HEK293 (cell line): ENCODE measurements at regions not wholly inside any gene's neighbourhood (a gene's known extent, or its start where the extent isn't known, plus 50 kb on each side); places are given as distances from the start of the nearest gene placed in this dataset.

Experiments used
- CTCF ChIA-PET: fragments of 350-600 bp; formaldehyde crosslinking; extraction: SDS; loops from one replicate; lab custom pipeline; 2021; ENCODE audit warnings: antibody characterized with exemption; lab: Yijun Ruan, JAX
- POLR2A ChIA-PET: fragments of 300-600 bp; formaldehyde crosslinking; extraction: SDS; loops from one replicate; lab custom pipeline; 2020; ENCODE audit warnings: antibody characterized with exemption, inconsistent platforms; lab: Yijun Ruan, JAX
- H3K27ac ChIP-seq: fragments of 200-500 bp; sonication (Bioruptor generic); 2 replicates; pipeline ENCODE4 v1.5.1; 2014; ENCODE audit warnings: low read depth, low read length, control low read depth, inconsistent platforms; ENCODE audit errors: extremely low read depth
- H3K36me3 ChIP-seq, 2 experiments: fragments of 200-500 bp in 1 of 2; sonication (Bioruptor generic) in 1 of 2; 1 replicate in 1 of 2; 2 replicates in 1 of 2; pipeline ENCODE4 v1.5.1; 2014 to 2017; ENCODE audit warnings: inconsistent platforms in 2 of 2, low read length in 2 of 2; ENCODE audit not compliant: control insufficient read depth in 2 of 2, insufficient read depth in 1 of 2
- H3K4me1 ChIP-seq: fragments of 200-500 bp; sonication (Bioruptor generic); 2 replicates; pipeline ENCODE4 v1.5.1; 2014; ENCODE audit warnings: mild to moderate bottlenecking, low read length, inconsistent platforms; ENCODE audit not compliant: control insufficient read depth, insufficient read depth
- H3K4me3 ChIP-seq: 2 replicates; pipeline ENCODE4 v1.5.1; 2011; ENCODE audit warnings: low read depth, mild to moderate bottlenecking, control low read depth, low read length, moderate library complexity
- H3K9me3 ChIP-seq: fragments of 200-500 bp; sonication (Bioruptor generic); 2 replicates; pipeline ENCODE4 v1.5.1; 2014; ENCODE audit warnings: low read depth, low read length, inconsistent platforms; ENCODE audit not compliant: control insufficient read depth, insufficient read depth
- GLI4 ChIP-seq: fragments of 450-650 bp; formaldehyde crosslinking; IDR thresholded peaks from 2 replicates; pipeline ENCODE4 v1.5.1; 2016; ENCODE audit warnings: missing biosample characterization, missing genetic modification characterization
- REPIN1 ChIP-seq: fragments of 450-650 bp; formaldehyde crosslinking; IDR thresholded peaks from 2 replicates; pipeline ENCODE4 v1.5.1; 2017; ENCODE audit warnings: missing biosample characterization, missing genetic modification characterization, low read depth
- SCRT2 ChIP-seq: fragments of 450-650 bp; formaldehyde crosslinking; IDR thresholded peaks from 2 replicates; pipeline ENCODE4 v1.5.1; 2016; ENCODE audit warnings: missing biosample characterization, missing genetic modification characterization
- SETDB1 ChIP-seq: IDR thresholded peaks from one replicate; pipeline ENCODE4 v1.6.1; 2017; ENCODE audit warnings: mild to moderate bottlenecking, low read length, moderate library complexity, mixed read lengths; ENCODE audit not compliant: insufficient read length
- SP2 ChIP-seq: fragments of 450-650 bp; formaldehyde crosslinking; IDR thresholded peaks from 2 replicates; pipeline ENCODE4 v1.5.1; 2016; ENCODE audit warnings: missing biosample characterization, missing genetic modification characterization
- SP3 ChIP-seq: fragments of 450-650 bp; formaldehyde crosslinking; IDR thresholded peaks from 2 replicates; pipeline ENCODE4 v1.5.1; 2016; ENCODE audit warnings: missing biosample characterization, missing genetic modification characterization
- TRIM28 ChIP-seq: IDR thresholded peaks from 2 replicates; pipeline ENCODE4 v1.6.1; 2011; ENCODE audit warnings: low read length, control low read depth, borderline replicate concordance
- WT1 ChIP-seq: fragments of 450-650 bp; formaldehyde crosslinking; IDR thresholded peaks from 2 replicates; pipeline ENCODE4 v1.5.1; 2016; ENCODE audit warnings: missing biosample characterization, missing genetic modification characterization
- ZBTB8A ChIP-seq: fragments of 450-650 bp; formaldehyde crosslinking; IDR thresholded peaks from 2 replicates; pipeline ENCODE4 v1.5.1; 2016; ENCODE audit warnings: missing biosample characterization, missing genetic modification characterization
- ZIC2 ChIP-seq: fragments of 450-650 bp; formaldehyde crosslinking; IDR thresholded peaks from 2 replicates; pipeline ENCODE4 v1.5.1; 2016; ENCODE audit warnings: missing biosample characterization, missing genetic modification characterization
- ZNF132 ChIP-seq: fragments of 450-650 bp; formaldehyde crosslinking; IDR thresholded peaks from 2 replicates; pipeline ENCODE4 v1.5.1; 2017; ENCODE audit warnings: missing biosample characterization, missing genetic modification characterization, borderline replicate concordance
- ZNF175 ChIP-seq: fragments of 450-650 bp; formaldehyde crosslinking; IDR thresholded peaks from 2 replicates; pipeline ENCODE4 v1.5.1; 2016; ENCODE audit warnings: missing biosample characterization, missing genetic modification characterization
- ZNF239 ChIP-seq: fragments of 450-650 bp; formaldehyde crosslinking; IDR thresholded peaks from 2 replicates; pipeline ENCODE4 v1.5.1; 2016; ENCODE audit warnings: missing biosample characterization, missing genetic modification characterization
- ZNF341 ChIP-seq: fragments of 450-650 bp; formaldehyde crosslinking; IDR thresholded peaks from 2 replicates; pipeline ENCODE4; 2016; ENCODE audit warnings: low read depth, missing biosample characterization, missing genetic modification characterization
- ZNF366 ChIP-seq: fragments of 450-650 bp; formaldehyde crosslinking; conservative IDR thresholded peaks from 2 replicates; pipeline ENCODE4 v1.5.1; 2016; ENCODE audit warnings: missing biosample characterization, missing genetic modification characterization
- ZNF501 ChIP-seq: fragments of 450-650 bp; formaldehyde crosslinking; IDR thresholded peaks from 2 replicates; pipeline ENCODE4 v1.5.1; 2016; ENCODE audit warnings: missing biosample characterization, missing genetic modification characterization
- ZNF529 ChIP-seq: fragments of 450-650 bp; formaldehyde crosslinking; IDR thresholded peaks from 2 replicates; pipeline ENCODE4 v1.5.1; 2017; ENCODE audit warnings: missing genetic modification characterization, missing biosample characterization; ENCODE audit not compliant: insufficient replicate concordance
- ZNF544 ChIP-seq: fragments of 450-650 bp; formaldehyde crosslinking; IDR thresholded peaks from 2 replicates; pipeline ENCODE4 v1.5.0; 2017; ENCODE audit warnings: missing biosample characterization, missing genetic modification characterization
- ZNF596 ChIP-seq: fragments of 450-650 bp; IDR thresholded peaks from 2 replicates; pipeline ENCODE4 v1.5.0; 2018; ENCODE audit warnings: missing biosample characterization, mild to moderate bottlenecking, missing genetic modification characterization, moderate library complexity
- ZNF610 ChIP-seq: fragments of 450-650 bp; formaldehyde crosslinking; IDR thresholded peaks from 2 replicates; pipeline ENCODE4 v1.5.1; 2016; ENCODE audit warnings: missing biosample characterization, missing genetic modification characterization, borderline replicate concordance
- ZNF621 ChIP-seq: fragments of 450-650 bp; formaldehyde crosslinking; IDR thresholded peaks from 2 replicates; pipeline ENCODE4 v1.5.1; 2017; ENCODE audit warnings: missing biosample characterization, missing genetic modification characterization
- ZNF664 ChIP-seq: fragments of 450-650 bp; formaldehyde crosslinking; IDR thresholded peaks from 2 replicates; pipeline ENCODE4 v1.5.1; 2016; ENCODE audit warnings: missing biosample characterization, missing genetic modification characterization
- TF ChIP-seq, protein P1 (sequence below): fragments of 450-650 bp; formaldehyde crosslinking; IDR thresholded peaks from 2 replicates; pipeline ENCODE4 v1.5.1; 2016; ENCODE audit warnings: missing biosample characterization, missing genetic modification characterization, low read depth
- TF ChIP-seq, protein P2 (sequence below): fragments of 450-650 bp; formaldehyde crosslinking; IDR thresholded peaks from 2 replicates; pipeline ENCODE4 v1.5.1; 2016; ENCODE audit warnings: missing biosample characterization, missing genetic modification characterization
- TF ChIP-seq, protein P3 (sequence below): fragments of 450-650 bp; formaldehyde crosslinking; IDR thresholded peaks from 2 replicates; pipeline ENCODE4 v1.5.1; 2016; ENCODE audit warnings: missing biosample characterization, missing genetic modification characterization

DNA sequence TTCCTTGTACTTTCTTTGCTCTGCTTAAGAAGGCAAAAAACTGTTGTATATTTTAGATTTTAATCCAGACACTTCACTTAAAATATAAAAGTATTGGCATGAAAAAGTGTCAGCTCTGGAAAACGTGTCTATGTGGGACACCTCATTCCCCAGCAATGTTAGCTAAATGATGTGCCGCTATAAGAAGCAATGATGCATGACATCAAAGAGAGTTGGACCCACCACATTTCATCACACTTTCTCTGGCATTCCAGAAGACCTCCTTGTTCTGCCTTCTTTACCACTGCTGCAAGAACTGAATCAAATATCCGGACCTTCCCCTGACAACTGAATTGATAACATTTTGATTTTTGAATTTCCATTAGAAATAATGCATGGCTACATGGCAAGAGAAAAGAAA lies 242.4 kb upstream of the TANK start (continued):
- TF ChIP-seq REPIN1 (no peak), ZNF366 (tag by site-specific recombination) (no peak), ZNF239 (tag by site-specific recombination) (no peak), ZNF132 (no peak), ZNF664 (tag by site-specific recombination) (no peak), ZNF501 (tag by site-specific recombination) (no peak), ZNF341 (tag by site-specific recombination) (no peak), SP3 (tag by site-specific recombination) (no peak), TRIM28 (no peak)
- TF ChIP-seq, protein P1, sequence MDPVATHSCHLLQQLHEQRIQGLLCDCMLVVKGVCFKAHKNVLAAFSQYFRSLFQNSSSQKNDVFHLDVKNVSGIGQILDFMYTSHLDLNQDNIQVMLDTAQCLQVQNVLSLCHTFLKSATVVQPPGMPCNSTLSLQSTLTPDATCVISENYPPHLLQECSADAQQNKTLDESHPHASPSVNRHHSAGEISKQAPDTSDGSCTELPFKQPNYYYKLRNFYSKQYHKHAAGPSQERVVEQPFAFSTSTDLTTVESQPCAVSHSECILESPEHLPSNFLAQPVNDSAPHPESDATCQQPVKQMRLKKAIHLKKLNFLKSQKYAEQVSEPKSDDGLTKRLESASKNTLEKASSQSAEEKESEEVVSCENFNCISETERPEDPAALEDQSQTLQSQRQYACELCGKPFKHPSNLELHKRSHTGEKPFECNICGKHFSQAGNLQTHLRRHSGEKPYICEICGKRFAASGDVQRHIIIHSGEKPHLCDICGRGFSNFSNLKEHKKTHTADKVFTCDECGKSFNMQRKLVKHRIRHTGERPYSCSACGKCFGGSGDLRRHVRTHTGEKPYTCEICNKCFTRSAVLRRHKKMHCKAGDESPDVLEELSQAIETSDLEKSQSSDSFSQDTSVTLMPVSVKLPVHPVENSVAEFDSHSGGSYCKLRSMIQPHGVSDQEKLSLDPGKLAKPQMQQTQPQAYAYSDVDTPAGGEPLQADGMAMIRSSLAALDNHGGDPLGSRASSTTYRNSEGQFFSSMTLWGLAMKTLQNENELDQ = no peak

DNA sequence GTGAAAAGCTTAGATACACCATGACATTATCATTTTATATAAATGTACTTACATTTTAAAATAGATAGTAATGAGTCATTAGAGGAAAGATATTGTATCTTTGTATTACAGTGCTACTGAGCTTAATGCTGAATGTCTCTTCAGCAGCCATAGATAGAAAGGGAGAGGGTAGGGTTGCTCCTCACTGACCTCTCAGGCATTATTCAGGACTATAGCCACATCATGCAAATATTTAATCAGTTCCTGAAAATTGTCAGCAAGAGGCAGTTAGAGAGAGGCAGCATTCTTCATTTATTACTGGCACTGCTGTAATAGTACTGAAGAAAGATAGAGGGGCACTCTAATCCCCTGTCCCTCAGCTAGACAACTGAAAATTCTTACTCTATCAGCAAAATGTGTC lies 242.0 kb upstream of the TANK start:
- Histone ChIP-seq H3K4me3 (no peak overlapping the region), H3K27ac (no peak overlapping the region), H3K36me3 (no peaks in the 10 kb centered on the region), H3K4me1 (no peaks in the 10 kb centered on the region; the same call in 1 of the 2 replicates), H3K9me3 (no peaks in the 10 kb centered on the region)
- no peak for TF ChIP-seq SP2
- TF ChIP-seq ZNF175 (tag by site-specific recombination) = no peak
- no peak for TF ChIP-seq ZBTB8A (tag by site-specific recombination)
- TF ChIP-seq SCRT2 (tag by site-specific recombination) = no peak
- no peak for TF ChIP-seq SETDB1
- TF ChIP-seq ZIC2 (tag by site-specific recombination) = no peak
- TF ChIP-seq ZNF596 (tag by site-specific recombination) = no peak
- TF ChIP-seq SP3 (tag by site-specific recombination) = no peak
- TF ChIP-seq, protein P2, sequence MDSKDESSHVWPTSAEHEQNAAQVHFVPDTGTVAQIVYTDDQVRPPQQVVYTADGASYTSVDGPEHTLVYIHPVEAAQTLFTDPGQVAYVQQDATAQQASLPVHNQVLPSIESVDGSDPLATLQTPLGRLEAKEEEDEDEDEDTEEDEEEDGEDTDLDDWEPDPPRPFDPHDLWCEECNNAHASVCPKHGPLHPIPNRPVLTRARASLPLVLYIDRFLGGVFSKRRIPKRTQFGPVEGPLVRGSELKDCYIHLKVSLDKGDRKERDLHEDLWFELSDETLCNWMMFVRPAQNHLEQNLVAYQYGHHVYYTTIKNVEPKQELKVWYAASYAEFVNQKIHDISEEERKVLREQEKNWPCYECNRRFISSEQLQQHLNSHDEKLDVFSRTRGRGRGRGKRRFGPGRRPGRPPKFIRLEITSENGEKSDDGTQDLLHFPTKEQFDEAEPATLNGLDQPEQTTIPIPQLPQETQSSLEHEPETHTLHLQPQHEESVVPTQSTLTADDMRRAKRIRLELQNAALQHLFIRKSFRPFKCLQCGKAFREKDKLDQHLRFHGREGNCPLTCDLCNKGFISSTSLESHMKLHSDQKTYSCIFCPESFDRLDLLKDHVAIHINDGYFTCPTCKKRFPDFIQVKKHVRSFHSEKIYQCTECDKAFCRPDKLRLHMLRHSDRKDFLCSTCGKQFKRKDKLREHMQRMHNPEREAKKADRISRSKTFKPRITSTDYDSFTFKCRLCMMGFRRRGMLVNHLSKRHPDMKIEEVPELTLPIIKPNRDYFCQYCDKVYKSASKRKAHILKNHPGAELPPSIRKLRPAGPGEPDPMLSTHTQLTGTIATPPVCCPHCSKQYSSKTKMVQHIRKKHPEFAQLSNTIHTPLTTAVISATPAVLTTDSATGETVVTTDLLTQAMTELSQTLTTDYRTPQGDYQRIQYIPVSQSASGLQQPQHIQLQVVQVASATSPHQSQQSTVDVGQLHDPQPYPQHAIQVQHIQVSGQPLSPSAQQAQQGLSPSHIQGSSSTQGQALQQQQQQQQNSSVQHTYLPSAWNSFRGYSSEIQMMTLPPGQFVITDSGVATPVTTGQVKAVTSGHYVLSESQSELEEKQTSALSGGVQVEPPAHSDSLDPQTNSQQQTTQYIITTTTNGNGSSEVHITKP (tag by site-specific recombination) = no peak
- no peak for TF ChIP-seq ZNF621 (tag by site-specific recombination)
- no peak for TF ChIP-seq TRIM28
- TF ChIP-seq, protein P3, sequence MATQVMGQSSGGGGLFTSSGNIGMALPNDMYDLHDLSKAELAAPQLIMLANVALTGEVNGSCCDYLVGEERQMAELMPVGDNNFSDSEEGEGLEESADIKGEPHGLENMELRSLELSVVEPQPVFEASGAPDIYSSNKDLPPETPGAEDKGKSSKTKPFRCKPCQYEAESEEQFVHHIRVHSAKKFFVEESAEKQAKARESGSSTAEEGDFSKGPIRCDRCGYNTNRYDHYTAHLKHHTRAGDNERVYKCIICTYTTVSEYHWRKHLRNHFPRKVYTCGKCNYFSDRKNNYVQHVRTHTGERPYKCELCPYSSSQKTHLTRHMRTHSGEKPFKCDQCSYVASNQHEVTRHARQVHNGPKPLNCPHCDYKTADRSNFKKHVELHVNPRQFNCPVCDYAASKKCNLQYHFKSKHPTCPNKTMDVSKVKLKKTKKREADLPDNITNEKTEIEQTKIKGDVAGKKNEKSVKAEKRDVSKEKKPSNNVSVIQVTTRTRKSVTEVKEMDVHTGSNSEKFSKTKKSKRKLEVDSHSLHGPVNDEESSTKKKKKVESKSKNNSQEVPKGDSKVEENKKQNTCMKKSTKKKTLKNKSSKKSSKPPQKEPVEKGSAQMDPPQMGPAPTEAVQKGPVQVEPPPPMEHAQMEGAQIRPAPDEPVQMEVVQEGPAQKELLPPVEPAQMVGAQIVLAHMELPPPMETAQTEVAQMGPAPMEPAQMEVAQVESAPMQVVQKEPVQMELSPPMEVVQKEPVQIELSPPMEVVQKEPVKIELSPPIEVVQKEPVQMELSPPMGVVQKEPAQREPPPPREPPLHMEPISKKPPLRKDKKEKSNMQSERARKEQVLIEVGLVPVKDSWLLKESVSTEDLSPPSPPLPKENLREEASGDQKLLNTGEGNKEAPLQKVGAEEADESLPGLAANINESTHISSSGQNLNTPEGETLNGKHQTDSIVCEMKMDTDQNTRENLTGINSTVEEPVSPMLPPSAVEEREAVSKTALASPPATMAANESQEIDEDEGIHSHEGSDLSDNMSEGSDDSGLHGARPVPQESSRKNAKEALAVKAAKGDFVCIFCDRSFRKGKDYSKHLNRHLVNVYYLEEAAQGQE (tag by site-specific recombination) = no peak
- TF ChIP-seq ZNF529 (tag by site-specific recombination) = no peak
- no peak for TF ChIP-seq ZNF366 (tag by site-specific recombination)
- no peak for TF ChIP-seq WT1 (tag by site-specific recombination)
- TF ChIP-seq GLI4 (tag by site-specific recombination) = no peak
- TF ChIP-seq ZNF610 (tag by site-specific recombination) = no peak
- TF ChIP-seq ZNF544 (tag by site-specific recombination) = no peak
- ChIA-PET POLR2A (no interaction called here), CTCF (interaction anchor here (0.6 to 1.5 kb wide), 11 partner anchors 10 to 808 kb away, joined by 3 to 5 read pairs (median 3); no protein-coding TSS in a partner anchor)
